SU-DHL-6 (cell line): ENCODE measurements at regions not wholly inside any gene's neighbourhood (a gene's known extent, or its start where the extent isn't known, plus 50 kb on each side); places are given as distances from the start of the nearest gene placed in this dataset.

Experiments
- H2AFZ ChIP-seq: fragments of 200-600 bp; sonication (generic); 2 replicates; pipeline ENCODE4 v1.6.1; 2014; ENCODE audit warnings: low read depth, mild to moderate bottlenecking, moderate library complexity, mixed read lengths, antibody characterized with exemption, low read length; ENCODE audit not compliant: severe bottlenecking
- H3F3A ChIP-seq: fragments of 200-600 bp; shearing (Covaris generic); 2 replicates; pipeline ENCODE4 v1.6.0; 2016; ENCODE audit warnings: antibody characterized with exemption, mild to moderate bottlenecking; ENCODE audit not compliant: insufficient read depth
- H3K27ac ChIP-seq: fragments of 200-600 bp; sonication (generic); 2 replicates; pipeline ENCODE4 v1.5.1; 2016; ENCODE audit warnings: low read depth, mild to moderate bottlenecking, low read length, moderate library complexity, mixed read lengths
- H3K27me3 ChIP-seq: fragments of 200-600 bp; sonication (generic), shearing (Covaris generic); 2 replicates; pipeline ENCODE4 v1.6.0; 2014; ENCODE audit warnings: mild to moderate bottlenecking, low read length
- H3K36me3 ChIP-seq: fragments of 200-600 bp; sonication (generic); 2 replicates; pipeline ENCODE4 v1.6.1; 2014; ENCODE audit warnings: mild to moderate bottlenecking, low read length, mixed read lengths
- H3K4me2 ChIP-seq: fragments of 300-600, 200-600 bp; shearing (Covaris generic), sonication (generic); 2 replicates; pipeline ENCODE4 v1.6.0; 2014; ENCODE audit warnings: low read length, low read depth, mild to moderate bottlenecking; ENCODE audit not compliant: poor library complexity, severe bottlenecking
- H3K4me3 ChIP-seq: fragments of 200-600 bp; sonication (generic); 2 replicates; pipeline ENCODE4 v1.5.1; 2014; ENCODE audit warnings: antibody characterized with exemption, low read length, mild to moderate bottlenecking, mixed read lengths; ENCODE audit not compliant: insufficient read depth, poor library complexity, severe bottlenecking
- H3K79me2 ChIP-seq: fragments of 200-600 bp; sonication (generic); 2 replicates; pipeline ENCODE4 v1.6.1; 2014; ENCODE audit warnings: mild to moderate bottlenecking, low read length, moderate library complexity; ENCODE audit not compliant: insufficient read depth
- H3K9ac ChIP-seq: fragments of 200-600 bp; sonication (generic); 2 replicates; pipeline ENCODE4 v1.7.0; 2014; ENCODE audit warnings: mild to moderate bottlenecking, low read length
- H3K9me2 ChIP-seq: fragments of 200-600 bp; sonication (generic); replicated peaks from 2 replicates; pipeline ENCODE4 v1.6.1; 2014; ENCODE audit warnings: low read length; ENCODE audit not compliant: insufficient read depth
- H3K9me3 ChIP-seq: fragments of 200-600 bp; sonication (generic); 2 replicates; pipeline ENCODE4 v1.6.1; 2014; ENCODE audit warnings: low read length, mixed read lengths; ENCODE audit not compliant: insufficient read depth
- H4K20me1 ChIP-seq: fragments of 200-600 bp; sonication (generic); 2 replicates; pipeline ENCODE4 v1.6.1; 2014; ENCODE audit warnings: low read depth, mild to moderate bottlenecking, antibody characterized with exemption, low read length, moderate library complexity, mixed read lengths
- CTCF ChIP-seq: fragments of 200-600 bp; sonication (generic); IDR thresholded peaks from one replicate; pipeline ENCODE4 v1.5.1; 2017; ENCODE audit warnings: antibody characterized with exemption, mild to moderate bottlenecking, low read length, moderate library complexity; ENCODE audit not compliant: insufficient read depth, poor library complexity, severe bottlenecking
- EZH2phosphoT487 ChIP-seq: fragments of 200-600 bp; sonication (generic), shearing (Covaris generic); conservative IDR thresholded peaks from 2 replicates; pipeline ENCODE4 v1.6.1; 2018; ENCODE audit warnings: mild to moderate bottlenecking, antibody characterized with exemption, low read length, moderate library complexity, mixed read lengths

GRCh38 chr19:20259615-20260014, 92.6 kb downstream of the ZNF486 start:
- TF ChIP-seq EZH2phosphoT487 (no peak), CTCF (no peak)
- H3K4me2 ChIP-seq = no peak overlapping the region

GRCh38 chr19:20256606-20257005, 89.6 kb downstream of the ZNF486 start:
- no peak overlapping the region for H3K9ac ChIP-seq
- H3F3A ChIP-seq = no peaks in the 10 kb centered on the region
- no peaks in the 10 kb centered on the region for H3K79me2 ChIP-seq
- no peaks in the 10 kb centered on the region for H4K20me1 ChIP-seq
- TF ChIP-seq CTCF (no peak), EZH2phosphoT487 (no peak)
- no peak overlapping the region for H3K4me3 ChIP-seq
- H3K27ac ChIP-seq = no peak overlapping the region
- H2AFZ ChIP-seq = no peak overlapping the region
- no peaks in the 10 kb centered on the region for H3K36me3 ChIP-seq
- H3K9me3 ChIP-seq = no peaks in the 10 kb centered on the region
- no peaks in the 10 kb centered on the region for H3K27me3 ChIP-seq
- no peak overlapping the region for H3K4me2 ChIP-seq
- no peaks in the 10 kb centered on the region for H3K9me2 ChIP-seq

More at GRCh38 chr19:20259615-20260014, 92.6 kb downstream of the ZNF486 start:
- Histone ChIP-seq H4K20me1 (no peaks in the 10 kb centered on the region), H3K9me3 (no peaks in the 10 kb centered on the region), H2AFZ (no peak overlapping the region), H3F3A (no peaks in the 10 kb centered on the region), H3K36me3 (no peaks in the 10 kb centered on the region), H3K9ac (no peak overlapping the region), H3K4me3 (no peak overlapping the region), H3K27ac (no peak overlapping the region), H3K79me2 (no peaks in the 10 kb centered on the region), H3K27me3 (no peaks in the 10 kb centered on the region), H3K9me2 (no peaks in the 10 kb centered on the region)

DNA sequence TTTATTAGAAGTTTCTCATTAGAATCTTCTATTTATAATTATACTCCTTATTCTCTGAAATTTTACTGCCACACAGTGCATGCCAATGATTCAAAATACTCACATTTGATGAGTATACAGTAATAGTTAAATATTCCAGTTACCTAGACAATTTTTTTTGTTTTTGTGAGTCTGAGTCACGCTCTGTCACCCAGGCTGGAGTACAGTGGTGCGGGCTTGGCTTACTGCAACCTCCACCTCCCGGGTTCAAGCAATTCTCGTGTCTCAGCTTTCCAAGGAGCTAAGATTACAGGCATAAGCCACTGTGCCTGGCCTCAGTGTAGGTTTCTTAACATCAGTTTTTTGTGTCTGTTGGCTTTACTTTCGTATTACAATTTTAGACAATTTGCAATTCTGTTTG, 87.1 kb downstream of the ZNF486 start:
- Histone ChIP-seq H3K27ac (no peak overlapping the region), H3K9ac (no peak overlapping the region), H3K36me3 (no peaks in the 10 kb centered on the region), H4K20me1 (no peaks in the 10 kb centered on the region), H3K27me3 (no peaks in the 10 kb centered on the region), H3K9me3 (no peaks in the 10 kb centered on the region), H3K9me2 (no peaks in the 10 kb centered on the region), H3K4me2 (no peak overlapping the region), H3K79me2 (no peaks in the 10 kb centered on the region), H3K4me3 (no peak overlapping the region), H3F3A (no peaks in the 10 kb centered on the region), H2AFZ (no peak overlapping the region)
- TF ChIP-seq CTCF (no peak), EZH2phosphoT487 (no peak)

DNA sequence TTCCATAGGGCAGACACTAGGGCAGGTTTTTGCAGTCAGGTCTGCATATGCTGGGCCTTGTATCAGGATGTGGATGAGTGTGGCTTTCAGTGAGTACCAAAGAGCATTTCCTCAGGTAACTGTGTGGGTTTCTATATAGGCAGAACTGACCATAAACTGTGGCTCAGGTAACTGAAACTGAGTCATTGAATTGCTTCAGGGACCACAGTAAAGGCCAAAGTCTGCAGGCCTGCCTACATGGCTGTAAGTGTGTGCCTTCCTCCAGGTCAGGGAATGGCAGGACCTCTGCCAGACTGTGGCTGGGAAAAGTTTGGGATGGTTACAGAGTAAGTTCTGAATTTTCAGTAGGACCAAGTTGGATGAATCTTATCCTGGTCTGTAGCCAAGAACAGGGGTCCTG, 85.6 kb downstream of the ZNF486 start:
- no peak overlapping the region for H3K9ac ChIP-seq
- no peak overlapping the region for H3K4me2 ChIP-seq
- H3K4me3 ChIP-seq = no peak overlapping the region
- H3K9me3 ChIP-seq = no peaks in the 10 kb centered on the region
- no peaks in the 10 kb centered on the region for H3K9me2 ChIP-seq
- no peaks in the 10 kb centered on the region for H3F3A ChIP-seq
- TF ChIP-seq CTCF (no peak), EZH2phosphoT487 (no peak)
- no peaks in the 10 kb centered on the region for H3K27me3 ChIP-seq
- H3K27ac ChIP-seq = no peak overlapping the region
- H3K36me3 ChIP-seq = no peaks in the 10 kb centered on the region
- H4K20me1 ChIP-seq = no peaks in the 10 kb centered on the region
- no peaks in the 10 kb centered on the region for H3K79me2 ChIP-seq
- H2AFZ ChIP-seq = no peak overlapping the region
